LNCaP clone FGC (cell line): ENCODE measurements at regions not wholly inside any gene's neighbourhood (a gene's known extent, or its start where the extent isn't known, plus 50 kb on each side); places are given as distances from the start of the nearest gene placed in this dataset.

Experiments
- DNase-seq: peaks from one replicate; pipeline ENCODE4 v3.0.0-alpha.2; 2011; ENCODE audit warnings: low read depth
- H3K4me3 ChIP-seq: 2 replicates; pipeline ENCODE4 v1.5.1; 2011; ENCODE audit warnings: mild to moderate bottlenecking, low read depth, low read length, control low read depth
- CTCF ChIP-seq: IDR thresholded peaks from 2 replicates; pipeline ENCODE4 v1.5.1; 2012; ENCODE audit warnings: mild to moderate bottlenecking; ENCODE audit not compliant: control insufficient read depth, insufficient read depth; ENCODE audit errors: extremely low read depth

GRCh38 chr10:10528563-10528910, 489.1 kb upstream of the CELF2 start:
- no peak for TF ChIP-seq CTCF
- no peak overlapping the region for H3K4me3 ChIP-seq

GRCh38 chr10:10530313-10530712, 487.4 kb upstream of the CELF2 start:
- no peak for DNase-seq
- no peak overlapping the region for H3K4me3 ChIP-seq
- TF ChIP-seq CTCF = no peak

More at GRCh38 chr10:10528563-10528910, 489.1 kb upstream of the CELF2 start:
- DNase-seq = no peak

GRCh38 chr10:10532236-10532635, 485.4 kb upstream of the CELF2 start:
- DNase-seq = no peak
- no peak overlapping the region for H3K4me3 ChIP-seq
- TF ChIP-seq CTCF = no peak

- H3K4me3 ChIP-seq = no peak overlapping the region
- TF ChIP-seq CTCF = no peak
Observed at GRCh38 chr10:10532826-10533225, 484.8 kb upstream of the CELF2 start.

GRCh38 chr10:10533437-10533836, 484.2 kb upstream of the CELF2 start:
- no peak for DNase-seq

More at GRCh38 chr10:10532826-10533225, 484.8 kb upstream of the CELF2 start:
- no peak for DNase-seq

GRCh38 chr10:10538326-10538725, 479.3 kb upstream of the CELF2 start:
- no peak for TF ChIP-seq CTCF
- DNase-seq = no peak
- H3K4me3 ChIP-seq = no peak overlapping the region

More at GRCh38 chr10:10533437-10533836, 484.2 kb upstream of the CELF2 start:
- no peak overlapping the region for H3K4me3 ChIP-seq
- TF ChIP-seq CTCF = no peak

GRCh38 chr10:10540398-10540797, 477.3 kb upstream of the CELF2 start:
- no peak for DNase-seq
- no peak for TF ChIP-seq CTCF
- H3K4me3 ChIP-seq = no peak overlapping the region
